Sciatic nerve (tissue), 2 donors: ENCODE measurements at regions not wholly inside any gene's neighbourhood (a gene's known extent, or its start where the extent isn't known, plus 50 kb on each side); places are given as distances from the start of the nearest gene placed in this dataset.
"Not testable (repeated sequence)": the region's sequence is repeated elsewhere in the genome, so short reads cannot be mapped to it uniquely, and the experiment has no call there.

Experiments used
- ATAC-seq: fragments of 200-7000 bp; cut with Tn5 transposase; one replicate; pipeline ENCODE4 v1.9.1; 2020; ENCODE audit warnings: mild to moderate bottlenecking, moderate library complexity
- DNase-seq: peaks from one replicate; pipeline ENCODE4 v3.0.0-alpha.2; 2020; ENCODE audit warnings: low spot score
- intact Hi-C: fragments of 100-400 bp; cut with DNase I; formaldehyde crosslinking; loops from one replicate; pipeline ENCODE4 v1.14.2; 2022
- donor health status: DM: no; HTN: no; CAD: no.
- donor health status: DM: no; HTN: no; CAD: no.

DNA sequence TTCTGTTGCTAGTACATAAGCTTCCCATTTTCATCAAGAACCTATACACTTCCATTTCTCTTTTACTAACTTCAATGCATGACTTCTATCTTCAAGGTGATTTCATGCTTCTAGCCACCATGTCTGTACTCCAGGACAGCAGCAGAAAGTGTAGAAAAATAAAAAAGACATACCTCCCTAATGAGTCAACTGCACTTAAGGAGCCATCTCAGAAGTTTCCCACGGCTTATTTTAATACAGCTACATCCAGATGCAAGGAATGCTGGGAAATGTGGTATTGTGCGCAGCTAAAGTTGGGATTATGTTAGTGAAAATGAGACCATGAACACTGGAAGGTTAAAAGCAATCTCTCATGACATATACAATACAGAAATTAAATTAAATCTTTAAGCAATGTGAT is 264.7 kb upstream of the ZNF322 start:
- DNase-seq, ATAC-seq, intact Hi-C loops: not testable (repeated sequence)

DNA sequence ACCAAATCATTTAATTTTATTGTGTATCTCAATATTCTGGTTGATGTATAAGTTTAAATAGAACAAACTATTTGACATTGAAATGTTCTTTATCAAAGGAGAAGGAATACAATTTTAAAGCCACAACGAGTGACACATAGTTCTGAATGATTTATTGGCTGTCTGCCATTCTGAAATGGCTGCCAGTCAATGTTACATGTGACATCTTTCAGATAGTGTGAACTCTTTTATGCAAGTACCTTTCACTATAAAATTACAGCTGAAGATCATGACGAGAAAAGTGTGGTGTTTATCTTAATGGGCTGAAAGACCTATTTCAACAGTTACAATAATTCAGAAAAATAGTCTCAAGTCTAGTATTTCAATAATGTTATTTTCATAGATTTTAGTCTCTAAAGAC is 268.6 kb upstream of the ZNF322 start:
- DNase-seq, ATAC-seq, intact Hi-C loops: not testable (repeated sequence)

DNA sequence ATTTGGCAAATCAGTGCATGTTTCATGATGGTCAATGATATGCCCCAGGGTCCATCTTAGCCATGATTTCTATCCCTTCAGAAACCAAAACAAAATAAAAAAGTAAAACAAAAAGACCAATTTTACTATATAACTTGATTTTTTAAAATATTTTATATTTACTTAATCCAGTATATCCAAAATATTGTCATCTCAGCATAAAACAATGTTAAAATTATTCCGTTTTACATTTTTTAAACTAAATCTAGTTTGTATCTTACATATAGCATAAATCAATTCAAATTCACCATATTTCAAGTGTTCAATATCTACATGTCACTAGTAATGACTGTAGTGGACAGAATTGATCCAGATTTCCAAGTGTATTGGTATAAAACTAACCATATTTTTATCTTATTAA is 277.7 kb upstream of the ZNF322 start:
- DNase-seq, intact Hi-C loops, ATAC-seq: not testable (repeated sequence)

DNA sequence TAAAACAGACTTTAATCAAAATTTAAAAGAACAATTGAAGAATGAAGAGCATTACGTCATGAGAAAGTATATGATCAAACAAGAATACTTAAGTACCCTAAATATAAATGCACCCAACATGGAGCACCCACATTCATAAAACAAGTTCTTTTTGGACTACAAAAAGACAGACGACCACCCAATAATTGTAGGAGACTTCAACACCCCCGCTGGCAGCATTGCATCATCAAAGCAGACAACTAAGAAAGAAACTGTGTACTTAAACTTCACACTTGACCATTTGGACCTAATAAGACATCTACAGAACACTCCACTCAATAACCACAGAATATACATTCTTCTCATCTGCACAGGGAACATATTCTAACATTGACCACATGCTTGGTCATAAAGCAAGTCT is 291.7 kb upstream of the ZNF322 start:
- ATAC-seq, DNase-seq, intact Hi-C loops: not testable (repeated sequence)

DNA sequence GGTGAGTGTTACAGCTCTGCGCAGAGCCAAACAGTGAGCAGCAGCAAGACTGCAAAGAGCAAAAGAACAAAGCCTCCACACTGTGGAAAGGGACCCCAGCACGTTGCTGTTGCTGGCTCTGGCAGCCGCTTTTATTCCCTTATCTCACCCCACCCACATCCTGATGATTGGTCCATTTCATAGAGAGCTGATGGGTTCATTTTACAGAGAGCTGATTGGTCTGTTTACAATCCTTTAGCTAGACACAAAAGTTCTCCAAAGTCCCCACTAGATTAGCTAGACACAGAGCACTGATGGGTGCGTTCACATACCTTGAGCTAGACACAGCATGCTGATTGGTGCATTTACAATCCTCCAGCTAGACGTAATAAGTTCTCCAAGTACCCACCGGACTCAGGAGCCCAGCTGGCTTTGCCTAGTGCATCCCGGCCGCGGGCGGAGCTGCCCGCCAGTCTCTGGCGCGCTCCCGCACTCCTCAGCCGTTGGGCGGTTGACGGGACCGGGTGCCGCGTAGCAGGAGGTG is 291.4 kb upstream of the PRSS16 start:
- DNase-seq = peak; percentile 45
- intact Hi-C loops = not testable (repeated sequence)

DNA sequence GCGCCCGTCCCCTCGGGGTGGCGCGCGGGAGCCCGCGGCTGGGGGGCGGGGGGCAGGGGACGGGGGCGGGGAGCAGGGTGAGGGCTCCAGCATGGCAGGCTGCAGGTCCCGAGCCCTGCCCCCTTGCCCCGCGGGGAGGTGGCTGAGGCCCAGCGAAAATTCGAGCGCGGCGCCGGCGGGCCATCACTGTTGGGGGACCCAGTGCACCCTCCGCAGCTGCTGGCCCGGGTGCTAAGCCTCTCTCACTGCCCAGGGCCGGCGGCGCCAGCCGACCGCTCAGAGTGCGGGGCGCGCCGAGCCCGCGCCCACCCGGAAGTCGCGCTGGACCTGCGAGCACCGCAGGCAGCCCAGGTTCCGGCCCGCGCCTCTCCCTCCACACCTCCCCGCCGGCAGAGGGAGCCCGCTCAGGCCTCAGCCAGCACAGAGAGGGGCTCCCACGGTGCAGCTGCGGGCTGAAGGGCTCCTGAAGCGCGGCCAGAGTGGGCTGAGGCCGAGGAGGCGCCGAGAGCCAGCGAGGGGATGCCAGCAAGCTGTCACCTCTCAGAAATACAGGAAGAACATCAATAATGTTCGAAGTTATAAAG is 290.8 kb upstream of the PRSS16 start:
- ATAC-seq, intact Hi-C loops: not testable (repeated sequence)
- peak; percentile 88 for DNase-seq

More for the DNA sequence above, 291.4 kb upstream of the PRSS16 start:
- ATAC-seq = not testable (repeated sequence)

DNA sequence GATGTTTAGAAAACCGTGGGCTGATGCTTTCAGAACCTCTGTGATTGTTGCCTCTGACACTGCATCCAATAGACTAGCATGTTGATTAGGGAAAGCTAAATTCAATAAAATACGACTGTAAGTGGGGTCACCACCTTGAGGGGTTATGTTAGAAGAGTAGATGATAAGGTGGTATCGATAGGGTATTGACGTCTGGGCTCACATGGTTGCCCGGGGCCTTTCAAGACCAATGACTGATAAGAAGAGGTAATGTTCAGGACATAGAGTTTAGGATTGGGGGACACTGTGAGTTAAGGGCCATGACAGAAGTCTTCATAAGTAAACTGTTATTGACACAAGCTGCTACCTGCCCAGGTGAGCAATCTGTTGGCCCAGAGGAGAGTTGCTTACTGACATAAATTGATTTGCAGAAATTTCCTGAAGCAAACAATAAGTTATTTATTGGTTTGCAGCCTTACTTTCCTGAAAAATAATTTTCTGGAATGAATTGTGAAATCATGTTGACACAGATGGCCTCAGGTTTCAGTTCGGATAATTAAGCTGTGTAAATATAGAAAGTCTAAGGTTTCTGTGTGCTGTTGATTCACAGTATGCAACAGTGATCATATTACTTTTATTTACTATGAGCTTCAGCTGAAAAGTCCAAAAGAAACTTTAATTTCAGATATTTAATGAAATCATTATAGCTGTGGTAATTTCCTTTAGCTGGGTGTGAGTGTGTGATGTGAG is 289.9 kb upstream of the PRSS16 start:
- ATAC-seq, DNase-seq, intact Hi-C loops: not testable (repeated sequence)

DNA sequence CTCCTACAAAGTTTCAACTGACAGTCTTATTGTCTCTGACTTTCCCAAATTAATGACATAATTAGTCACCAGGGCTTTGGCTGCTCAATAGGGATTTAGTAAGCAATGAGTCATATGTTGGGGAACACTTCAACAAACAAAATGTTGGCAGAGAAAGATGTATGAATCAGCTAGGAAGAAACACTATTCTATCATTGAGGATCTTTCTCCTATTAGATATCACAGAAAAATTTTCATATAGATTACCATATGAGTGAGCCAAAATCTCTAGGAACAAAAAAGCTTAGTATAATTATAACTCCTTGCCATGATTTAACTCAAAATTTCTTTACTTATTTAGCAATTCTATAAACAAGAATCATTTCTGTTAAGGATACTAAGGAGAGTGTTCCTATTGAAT is 286.3 kb upstream of the PRSS16 start:
- ATAC-seq, DNase-seq, intact Hi-C loops: not testable (repeated sequence)

DNA sequence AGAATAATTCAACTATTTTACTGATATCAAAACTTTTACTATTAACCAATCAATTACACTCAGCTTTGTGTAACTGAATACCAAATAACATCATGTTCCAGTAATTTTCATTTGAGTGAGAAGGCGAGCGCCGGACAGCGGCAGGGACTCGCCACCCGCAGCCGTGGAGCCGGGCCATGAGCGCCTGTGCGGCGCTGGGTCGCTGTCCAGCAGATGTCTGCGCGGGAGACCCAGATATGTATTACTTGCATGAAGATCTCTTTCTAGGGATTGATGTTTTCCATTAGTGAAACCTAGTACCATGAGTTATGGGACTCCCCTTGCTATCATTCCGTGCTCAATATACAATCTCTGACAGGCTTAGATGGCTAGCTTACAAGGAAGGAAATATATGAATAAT is 245.1 kb upstream of the PRSS16 start:
- DNase-seq (no peak), ATAC-seq (no peak)
- intact Hi-C loops = no loop called here

DNA sequence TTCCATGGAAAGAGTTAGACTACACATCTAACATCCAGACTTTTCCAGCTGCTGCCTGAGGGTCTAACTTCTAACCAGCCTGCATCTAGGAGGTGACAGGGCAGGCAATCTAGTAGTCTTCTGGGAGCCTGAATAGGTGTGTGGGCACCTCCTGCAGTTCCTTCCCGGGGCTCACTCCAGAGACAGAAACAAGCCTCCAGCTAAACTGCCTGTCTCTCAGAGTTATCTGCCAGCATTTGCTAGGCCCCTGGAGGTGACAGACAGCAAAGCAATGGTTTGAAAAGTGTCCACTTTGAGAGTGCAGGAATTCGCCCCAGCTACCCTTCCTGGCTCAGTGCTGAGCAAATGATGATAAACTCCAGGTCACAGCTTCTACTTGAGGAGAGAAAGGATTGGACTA is 240.5 kb upstream of the PRSS16 start:
- intact Hi-C loops = no loop called here
- DNase-seq (no peak), ATAC-seq (no peak)

DNA sequence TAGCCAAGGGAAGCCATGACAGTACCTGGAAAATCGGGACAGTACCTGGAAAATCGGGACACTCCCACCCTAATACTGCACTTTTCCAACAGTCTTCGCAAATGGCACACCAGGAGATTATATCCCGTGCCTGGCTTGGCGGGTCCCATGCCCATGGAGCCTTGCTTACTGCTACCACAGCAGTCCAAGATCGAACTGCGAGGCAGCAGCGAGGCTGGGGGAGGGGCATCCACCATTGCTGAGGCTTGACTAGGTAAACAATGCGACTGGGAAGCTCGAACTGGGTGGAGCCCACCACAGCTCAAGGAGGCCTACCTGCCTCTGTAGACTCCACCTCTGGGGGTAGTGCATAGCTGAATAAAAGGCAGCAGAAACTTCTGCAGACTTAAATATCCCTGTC is 238.9 kb upstream of the PRSS16 start:
- DNase-seq, intact Hi-C loops, ATAC-seq: not testable (repeated sequence)

DNA sequence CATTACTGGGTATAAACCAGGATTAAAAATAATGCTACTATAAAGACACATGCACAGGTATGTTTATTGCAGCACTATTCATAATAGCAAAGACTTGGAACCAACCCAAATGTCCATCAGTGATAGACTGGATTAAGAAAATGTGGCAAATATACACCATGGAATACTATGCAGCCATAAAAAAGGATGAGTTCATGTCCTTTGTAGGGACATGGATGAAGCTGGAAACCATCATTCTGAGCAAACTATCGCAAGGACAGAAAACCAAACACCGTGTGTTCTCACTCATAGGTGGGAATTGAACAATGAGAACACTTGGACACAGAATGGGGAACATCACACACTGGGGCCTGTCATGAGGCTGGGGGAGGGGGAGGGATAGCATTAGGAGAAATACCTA is 233.4 kb upstream of the PRSS16 start:
- intact Hi-C loops, DNase-seq, ATAC-seq: not testable (repeated sequence)

DNA sequence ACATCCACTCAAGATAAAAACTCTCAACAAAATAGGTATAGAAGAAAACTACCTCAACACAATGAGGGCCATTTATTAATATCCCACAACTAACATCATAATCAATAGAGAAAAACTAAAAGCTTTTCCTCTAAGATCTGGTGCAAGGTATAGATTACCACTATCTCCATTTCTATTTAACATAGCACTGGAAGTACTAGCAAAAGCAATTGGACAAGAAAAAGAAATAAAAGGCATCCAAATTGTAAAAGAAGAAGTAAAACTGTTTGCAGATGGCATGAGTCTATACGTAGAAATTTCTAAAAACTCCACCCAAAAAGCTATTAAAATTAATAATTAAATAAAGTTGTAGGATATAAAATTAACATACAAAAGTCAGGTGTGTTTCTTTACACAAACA is 230.8 kb upstream of the PRSS16 start:
- ATAC-seq (no peak), DNase-seq (no peak)
- intact Hi-C loops = no loop called here

DNA sequence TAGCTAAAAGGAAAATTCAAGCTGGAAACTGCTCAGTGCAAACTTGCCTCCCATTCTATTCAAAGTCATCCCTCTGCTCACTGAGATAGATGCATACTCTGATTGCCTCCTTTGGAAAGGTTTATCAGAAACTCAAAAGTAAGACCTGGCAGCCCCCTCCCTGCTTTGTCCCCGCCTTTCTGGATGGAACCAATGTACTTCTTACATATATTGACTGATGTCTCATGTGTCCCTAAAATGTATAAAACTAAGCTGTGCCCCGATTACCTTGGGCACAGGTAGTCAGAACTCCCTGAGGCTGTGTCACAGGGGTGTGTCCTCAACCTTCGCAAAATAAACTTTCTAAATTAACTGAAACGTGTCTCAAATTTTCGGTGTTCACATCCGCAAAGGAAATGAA is 229.1 kb upstream of the PRSS16 start:
- DNase-seq, ATAC-seq, intact Hi-C loops: not testable (repeated sequence)

DNA sequence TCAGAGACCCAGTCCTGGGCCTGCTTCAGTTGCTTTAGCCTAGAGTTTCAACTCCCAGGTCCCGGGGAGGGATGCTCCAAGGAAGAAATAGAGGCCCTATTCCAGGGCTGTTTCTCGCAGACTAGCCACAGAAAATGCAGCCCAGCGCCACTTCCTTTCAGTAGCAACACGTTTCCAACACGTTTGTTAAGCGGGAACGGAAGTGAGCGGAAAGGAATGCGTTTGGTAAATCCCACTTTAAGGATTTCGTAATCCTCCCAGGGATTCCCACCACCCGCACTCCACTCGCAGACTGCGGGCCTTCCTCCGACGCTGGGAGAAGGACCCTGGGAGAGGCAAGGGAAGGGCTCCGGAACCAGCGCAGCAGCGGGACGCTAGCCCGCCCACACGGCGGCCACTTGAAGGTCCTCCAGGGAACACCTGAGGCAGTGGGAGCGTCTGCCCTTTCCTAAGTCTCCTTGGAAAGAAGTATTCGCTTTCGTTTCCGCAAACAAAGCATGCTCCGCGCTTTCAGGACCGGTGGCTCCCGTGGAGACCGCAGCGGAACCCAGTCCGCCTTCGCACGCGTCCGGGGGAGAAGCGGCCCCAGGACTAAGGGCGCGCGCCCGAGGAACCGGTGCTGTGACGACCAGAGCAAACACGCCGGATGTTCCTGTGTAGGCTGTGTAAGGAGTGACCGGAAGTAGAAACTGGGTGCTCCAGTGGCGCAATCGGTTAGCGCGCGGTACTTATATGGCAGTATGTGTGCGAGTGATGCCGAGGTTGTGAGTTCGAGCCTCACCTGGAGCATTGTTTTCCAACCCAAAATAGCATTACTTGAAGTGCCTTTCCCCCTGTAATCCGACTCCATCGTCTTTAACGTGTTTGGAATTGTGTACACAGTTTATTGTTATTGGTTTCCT is 227.6 kb upstream of the PRSS16 start:
- intact Hi-C loops = no loop called here
- DNase-seq = peak; percentile 85
- ATAC-seq = peak; percentile 100

DNA sequence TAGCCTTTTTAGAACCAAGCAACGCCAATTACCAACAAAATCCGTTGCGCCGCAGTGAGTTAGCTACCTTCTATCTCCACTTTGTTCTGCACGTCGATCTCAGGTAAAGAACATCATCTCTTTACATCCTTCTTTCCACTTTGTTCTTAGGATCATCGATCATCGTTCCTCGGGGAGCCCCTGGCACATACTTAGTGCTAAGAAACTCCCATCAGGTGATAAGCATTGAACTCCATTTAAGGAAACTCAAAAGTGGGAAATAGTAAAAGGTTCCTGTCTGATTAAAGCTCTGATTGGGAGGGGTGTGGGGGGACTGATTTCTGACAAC is 227.0 kb upstream of the PRSS16 start:
- no peak for DNase-seq
- intact Hi-C loops = no loop called here
- ATAC-seq = no peak

DNA sequence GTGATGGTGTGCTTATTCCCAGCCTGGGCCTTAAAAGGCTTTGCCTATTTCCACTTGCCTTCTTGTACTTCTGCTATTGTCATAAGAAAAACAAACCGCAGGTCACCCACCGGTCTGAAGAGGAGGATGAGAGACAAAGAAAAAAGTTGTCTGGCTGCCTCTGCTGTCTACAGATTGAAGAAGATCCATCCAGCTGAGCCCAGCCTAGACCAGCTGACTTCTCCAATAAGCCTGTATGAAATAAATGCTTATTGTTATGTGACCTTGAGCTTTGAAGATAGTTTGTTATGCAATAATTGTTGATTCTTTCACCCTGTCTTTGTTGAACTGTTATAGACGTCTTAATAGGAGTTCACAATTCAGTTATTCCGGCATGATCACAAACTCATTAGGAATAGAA is 223.8 kb upstream of the PRSS16 start:
- DNase-seq (no peak), ATAC-seq (no peak)
- intact Hi-C loops = no loop called here

DNA sequence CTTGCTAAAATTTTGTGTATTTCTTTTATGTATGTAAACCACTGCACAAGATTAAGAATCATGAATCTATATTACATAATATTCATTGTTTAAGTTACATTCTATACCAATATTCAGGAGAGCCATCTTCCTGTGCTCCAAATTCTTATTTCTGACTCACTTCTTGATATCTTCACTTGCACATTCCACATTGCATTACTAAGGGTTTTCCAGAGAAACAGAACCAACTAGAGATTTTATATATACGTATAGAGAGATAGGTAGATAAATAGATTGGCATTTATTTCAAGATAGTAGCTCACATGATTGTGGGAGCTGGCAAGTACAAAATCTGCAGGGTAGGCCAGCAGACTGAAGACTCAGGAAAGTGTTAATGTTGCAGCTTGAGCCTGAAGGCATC is 222.2 kb upstream of the PRSS16 start:
- no peak for ATAC-seq
- no peak for DNase-seq

DNA sequence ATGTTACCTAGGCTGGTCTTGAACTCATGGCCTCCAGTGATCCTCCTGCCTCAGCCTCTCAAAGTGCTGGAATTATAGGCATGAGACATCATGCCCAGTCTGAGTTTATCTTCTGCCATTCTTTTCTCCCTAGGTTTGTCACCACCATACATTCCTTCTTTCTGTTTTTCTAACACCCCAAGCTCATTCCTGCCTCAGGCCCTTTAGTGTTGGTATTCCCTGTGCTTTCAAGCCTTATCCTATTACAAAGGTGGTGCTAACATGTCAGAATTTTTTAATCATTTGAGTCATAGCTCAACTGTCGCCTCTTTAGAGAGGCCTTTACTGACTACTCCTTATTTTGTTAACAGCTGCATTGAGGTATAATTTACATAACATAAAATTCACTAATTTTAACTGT is 221.1 kb upstream of the PRSS16 start:
- ATAC-seq (no peak), DNase-seq (no peak)
- intact Hi-C loops = no loop called here

More for the DNA sequence above, 222.2 kb upstream of the PRSS16 start:
- intact Hi-C loops = no loop called here

DNA sequence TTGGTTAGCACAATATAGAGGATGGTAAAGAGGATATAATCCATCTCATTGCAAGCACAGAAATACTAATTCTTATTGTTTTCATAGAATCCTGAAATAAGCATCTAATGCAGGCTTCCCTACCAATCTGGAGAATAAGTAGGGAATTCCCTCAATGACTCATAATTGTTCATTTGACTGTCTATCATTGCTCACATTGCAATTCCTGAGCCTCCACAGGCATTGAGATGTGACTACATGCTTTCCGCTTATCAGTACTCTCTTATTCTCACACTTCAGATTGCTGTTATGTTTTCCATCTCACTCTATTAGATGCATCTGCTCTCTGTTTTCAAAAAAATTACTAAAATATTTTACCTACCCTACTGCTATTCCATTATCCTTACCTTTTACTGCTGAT is 216.2 kb upstream of the PRSS16 start:
- no peak for DNase-seq
- ATAC-seq = no peak
- intact Hi-C loops = no loop called here
